ENCODE measurements at regions not wholly inside any gene's neighbourhood (a gene's known extent, or its start where the extent isn't known, plus 50 kb on each side); places are given as distances from the start of the nearest gene placed in this dataset.

DNA sequence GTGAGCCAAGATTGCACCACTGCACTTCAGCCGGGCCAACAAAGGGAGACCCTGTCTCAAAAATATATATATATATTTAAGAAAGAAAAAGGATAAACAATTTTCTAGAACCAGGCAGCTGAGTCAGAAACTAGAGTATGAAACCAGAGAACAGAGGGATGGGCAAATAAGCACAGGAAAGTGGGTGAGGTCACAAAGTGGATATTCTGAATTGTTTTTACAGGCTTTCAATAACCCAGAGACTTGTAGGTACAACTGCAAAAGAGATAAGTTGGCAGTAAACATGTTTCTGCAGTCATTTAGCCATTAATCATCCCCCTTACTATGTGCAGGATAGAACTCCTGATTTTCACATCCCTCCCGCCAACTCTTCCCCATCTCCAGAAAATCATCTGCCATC, 94.2 kb downstream of the BTG1 start:
- FAIRE-seq (no peak), DNase-seq (ENCODE audit: insufficient read length, low spot score) (no peak)
- TF ChIP-seq CTCF (IDR thresholded peaks at IDR 0.05; ENCODE audit: insufficient read depth, missing control alignments): no peak

DNA sequence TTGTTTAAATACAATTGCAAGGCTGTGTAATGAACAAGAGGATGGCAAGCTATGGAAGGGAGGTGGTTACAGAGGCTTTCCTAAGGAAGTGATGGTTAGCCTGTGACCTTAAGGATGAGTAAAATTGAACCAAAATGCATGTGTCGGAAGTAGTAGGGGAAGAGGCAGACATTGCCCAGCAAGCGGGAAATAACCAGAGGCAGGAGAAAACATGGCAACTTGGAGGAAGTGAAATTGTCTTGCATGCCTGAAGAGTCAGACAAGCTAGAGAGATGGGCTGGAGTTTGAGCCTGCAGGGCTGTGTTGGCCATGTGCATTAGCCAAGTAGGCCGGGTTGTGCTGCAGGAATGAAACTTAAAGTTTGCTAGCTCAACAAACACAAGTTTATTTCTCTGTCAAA, 96.2 kb downstream of the BTG1 start:
- FAIRE-seq (no peak), DNase-seq (ENCODE audit: insufficient read length, low spot score) (no peak)
- no peak for TF ChIP-seq CTCF (IDR thresholded peaks at IDR 0.05; ENCODE audit: insufficient read depth, missing control alignments)

GRCh38 chr12:92047393-92047826, 98.2 kb downstream of the BTG1 start:
- TF ChIP-seq CTCF (IDR thresholded peaks at IDR 0.05; ENCODE audit: insufficient read depth, missing control alignments): no peak
- DNase-seq (ENCODE audit: insufficient read length, low spot score): no peak
- no peak for FAIRE-seq

GRCh38 chr12:92046557-92047392, 98.9 kb downstream of the BTG1 start:
- no peak for FAIRE-seq
- no peak for DNase-seq (ENCODE audit: insufficient read length, low spot score)
- TF ChIP-seq CTCF (IDR thresholded peaks at IDR 0.05; ENCODE audit: insufficient read depth, missing control alignments): no peak

DNA sequence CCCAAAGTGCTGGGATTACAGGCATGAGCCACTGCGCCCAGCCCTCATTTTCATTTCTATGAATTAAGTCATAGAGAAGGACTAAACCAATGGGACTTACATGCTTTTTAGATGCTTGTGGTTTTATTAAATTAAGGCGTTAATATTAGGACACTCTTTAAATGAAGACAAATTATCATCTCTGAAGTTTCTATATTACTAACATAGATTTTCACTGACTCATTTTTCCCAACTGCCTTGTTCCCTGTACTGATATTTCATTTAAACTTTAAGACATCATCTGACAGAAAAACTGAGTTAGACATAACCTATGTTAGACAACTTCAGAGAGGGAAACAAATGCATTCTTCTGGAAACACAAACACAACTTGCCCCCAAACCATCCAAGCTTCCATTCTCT, 99.8 kb downstream of the BTG1 start:
- no peak for DNase-seq (ENCODE audit: insufficient read length, low spot score)
- no peak for FAIRE-seq
- no peak for TF ChIP-seq CTCF (IDR thresholded peaks at IDR 0.05; ENCODE audit: insufficient read depth, missing control alignments)

DNA sequence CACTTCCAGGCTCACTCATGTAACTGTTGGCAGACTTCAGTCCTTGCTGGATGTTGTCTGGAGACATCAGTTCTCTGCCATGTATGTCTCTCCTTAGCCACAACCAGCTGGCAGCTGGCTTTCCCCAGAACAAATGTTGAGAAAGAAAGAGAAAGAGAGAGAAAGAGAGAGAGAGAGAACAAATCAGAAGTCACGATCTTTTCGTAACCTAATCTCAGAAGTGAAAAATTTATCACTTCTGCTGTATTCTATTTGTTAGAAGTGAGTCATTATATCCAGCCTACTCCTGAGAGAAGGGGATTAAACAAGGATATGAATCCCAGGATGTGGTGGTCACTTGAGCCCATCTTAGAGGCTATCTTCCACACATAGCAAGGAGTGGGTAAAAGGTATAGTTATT, 101.2 kb downstream of the BTG1 start:
- FAIRE-seq (no peak), DNase-seq (ENCODE audit: insufficient read length, low spot score) (no peak)
- no peak for TF ChIP-seq CTCF (IDR thresholded peaks at IDR 0.05; ENCODE audit: insufficient read depth, missing control alignments)

DNA sequence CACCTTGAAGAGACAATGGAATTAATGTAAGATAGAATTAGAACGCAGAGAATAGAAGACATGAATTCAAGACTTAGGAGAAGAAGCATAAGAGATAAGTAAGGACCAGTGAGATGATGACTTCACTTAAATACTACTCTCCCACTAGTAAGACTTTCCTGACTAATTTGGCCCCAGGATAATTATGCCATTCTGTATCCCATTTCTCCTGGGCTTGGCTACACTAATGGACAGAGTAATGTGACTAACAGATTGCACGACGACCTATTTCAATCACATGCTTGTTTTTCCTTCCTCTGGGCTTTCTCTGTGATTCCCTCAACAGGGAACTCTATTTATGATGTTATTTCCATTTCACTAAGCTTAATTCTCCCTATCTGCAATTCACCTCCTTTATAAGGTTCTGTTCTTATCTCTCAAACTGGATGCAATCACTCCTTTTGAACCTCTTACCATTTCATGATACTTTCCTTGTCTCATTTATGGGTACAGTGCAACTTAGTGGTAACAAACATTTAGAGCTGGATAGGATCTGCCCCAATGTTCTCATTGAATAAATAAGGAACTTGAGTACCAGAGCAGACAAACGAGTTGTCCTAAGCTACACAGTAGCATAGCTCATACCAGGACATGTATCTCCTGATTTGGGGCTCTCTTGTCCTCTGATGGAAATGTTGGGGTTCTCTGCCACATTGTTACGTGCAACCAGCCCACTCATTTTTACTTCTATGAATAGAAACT, 102.7 kb downstream of the BTG1 start:
- TF ChIP-seq CTCF (IDR thresholded peaks at IDR 0.05; ENCODE audit: insufficient read depth, missing control alignments): no peak
- FAIRE-seq (no peak), DNase-seq (ENCODE audit: insufficient read length, low spot score) (no peak)

Measured in D721Med (cell line).